ENCODE measurements at regions not wholly inside any gene's neighbourhood (a gene's known extent, or its start where the extent isn't known, plus 50 kb on each side); places are given as distances from the start of the nearest gene placed in this dataset.

DNA sequence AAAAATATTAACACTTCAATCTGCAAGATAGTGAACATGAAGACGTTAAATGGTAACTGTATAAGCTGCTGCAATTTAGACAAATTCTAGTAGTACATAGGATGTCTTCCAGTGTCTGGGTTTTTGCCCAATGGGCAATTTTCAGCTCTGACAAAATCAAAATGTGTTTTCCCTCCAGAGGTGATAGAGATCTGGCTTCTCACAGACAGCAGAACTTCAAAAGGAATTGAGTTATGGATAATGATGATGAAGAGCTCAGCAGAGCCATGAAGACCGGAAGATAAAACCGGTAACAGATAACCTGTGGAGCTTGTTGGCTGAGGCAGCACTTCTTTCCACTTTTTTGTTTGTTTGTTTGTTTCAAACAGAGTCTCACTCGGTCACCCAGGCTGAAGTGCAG is 89.4 kb upstream of the NTRK3 start:
- Mint-ChIP-seq H3K36me3 (ENCODE audit: low read depth) (no peaks in the 10 kb centered on the region), H3K27me3 (ENCODE audit: insufficient read depth, low read depth, poor library complexity) (peaks cover 3% of the 10 kb centered on the region), H3K4me3 (no peak overlapping the region), H3K9me3 (no peaks in the 10 kb centered on the region), H3K4me1 (no peaks in the 10 kb centered on the region), H3K27ac (no peak overlapping the region)
- H3K79me2 ChIP-seq (replicated peaks; ENCODE audit: insufficient read depth), result no peaks in the 10 kb centered on the region
- TF ChIP-seq ZNF114 (CRISPR knock-in tag; IDR thresholded peaks at IDR 0.05), result no peak
- no peak for TF ChIP-seq REST (IDR thresholded peaks at IDR 0.05; ENCODE audit: unreplicated experiment)
- TF ChIP-seq ETS1 (IDR thresholded peaks at IDR 0.05), result no peak
- TF ChIP-seq JUNB (IDR thresholded peaks at IDR 0.05; ENCODE audit: unreplicated experiment), result no peak
- TF ChIP-seq POLR2AphosphoS5 (IDR thresholded peaks at IDR 0.05; ENCODE audit: low read depth), result no peak
- TF ChIP-seq CREB1 (CRISPR knock-in tag; IDR thresholded peaks at IDR 0.05; ENCODE audit: low read depth), result no peak
- no peak for TF ChIP-seq ZNF331 (CRISPR knock-in tag; IDR thresholded peaks at IDR 0.05; ENCODE audit: low read depth)
- no peak for TF ChIP-seq STAT1 (IDR thresholded peaks at IDR 0.05; ENCODE audit: unreplicated experiment)
- TF ChIP-seq, protein P1, sequence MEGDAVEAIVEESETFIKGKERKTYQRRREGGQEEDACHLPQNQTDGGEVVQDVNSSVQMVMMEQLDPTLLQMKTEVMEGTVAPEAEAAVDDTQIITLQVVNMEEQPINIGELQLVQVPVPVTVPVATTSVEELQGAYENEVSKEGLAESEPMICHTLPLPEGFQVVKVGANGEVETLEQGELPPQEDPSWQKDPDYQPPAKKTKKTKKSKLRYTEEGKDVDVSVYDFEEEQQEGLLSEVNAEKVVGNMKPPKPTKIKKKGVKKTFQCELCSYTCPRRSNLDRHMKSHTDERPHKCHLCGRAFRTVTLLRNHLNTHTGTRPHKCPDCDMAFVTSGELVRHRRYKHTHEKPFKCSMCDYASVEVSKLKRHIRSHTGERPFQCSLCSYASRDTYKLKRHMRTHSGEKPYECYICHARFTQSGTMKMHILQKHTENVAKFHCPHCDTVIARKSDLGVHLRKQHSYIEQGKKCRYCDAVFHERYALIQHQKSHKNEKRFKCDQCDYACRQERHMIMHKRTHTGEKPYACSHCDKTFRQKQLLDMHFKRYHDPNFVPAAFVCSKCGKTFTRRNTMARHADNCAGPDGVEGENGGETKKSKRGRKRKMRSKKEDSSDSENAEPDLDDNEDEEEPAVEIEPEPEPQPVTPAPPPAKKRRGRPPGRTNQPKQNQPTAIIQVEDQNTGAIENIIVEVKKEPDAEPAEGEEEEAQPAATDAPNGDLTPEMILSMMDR (conservative IDR thresholded peaks at IDR 0.05; ENCODE audit: low read depth in 2 of 2), result no peak
- no peak for TF ChIP-seq EZH2phosphoT487 (IDR thresholded peaks at IDR 0.05; ENCODE audit: unreplicated experiment)
- TF ChIP-seq, protein P2, sequence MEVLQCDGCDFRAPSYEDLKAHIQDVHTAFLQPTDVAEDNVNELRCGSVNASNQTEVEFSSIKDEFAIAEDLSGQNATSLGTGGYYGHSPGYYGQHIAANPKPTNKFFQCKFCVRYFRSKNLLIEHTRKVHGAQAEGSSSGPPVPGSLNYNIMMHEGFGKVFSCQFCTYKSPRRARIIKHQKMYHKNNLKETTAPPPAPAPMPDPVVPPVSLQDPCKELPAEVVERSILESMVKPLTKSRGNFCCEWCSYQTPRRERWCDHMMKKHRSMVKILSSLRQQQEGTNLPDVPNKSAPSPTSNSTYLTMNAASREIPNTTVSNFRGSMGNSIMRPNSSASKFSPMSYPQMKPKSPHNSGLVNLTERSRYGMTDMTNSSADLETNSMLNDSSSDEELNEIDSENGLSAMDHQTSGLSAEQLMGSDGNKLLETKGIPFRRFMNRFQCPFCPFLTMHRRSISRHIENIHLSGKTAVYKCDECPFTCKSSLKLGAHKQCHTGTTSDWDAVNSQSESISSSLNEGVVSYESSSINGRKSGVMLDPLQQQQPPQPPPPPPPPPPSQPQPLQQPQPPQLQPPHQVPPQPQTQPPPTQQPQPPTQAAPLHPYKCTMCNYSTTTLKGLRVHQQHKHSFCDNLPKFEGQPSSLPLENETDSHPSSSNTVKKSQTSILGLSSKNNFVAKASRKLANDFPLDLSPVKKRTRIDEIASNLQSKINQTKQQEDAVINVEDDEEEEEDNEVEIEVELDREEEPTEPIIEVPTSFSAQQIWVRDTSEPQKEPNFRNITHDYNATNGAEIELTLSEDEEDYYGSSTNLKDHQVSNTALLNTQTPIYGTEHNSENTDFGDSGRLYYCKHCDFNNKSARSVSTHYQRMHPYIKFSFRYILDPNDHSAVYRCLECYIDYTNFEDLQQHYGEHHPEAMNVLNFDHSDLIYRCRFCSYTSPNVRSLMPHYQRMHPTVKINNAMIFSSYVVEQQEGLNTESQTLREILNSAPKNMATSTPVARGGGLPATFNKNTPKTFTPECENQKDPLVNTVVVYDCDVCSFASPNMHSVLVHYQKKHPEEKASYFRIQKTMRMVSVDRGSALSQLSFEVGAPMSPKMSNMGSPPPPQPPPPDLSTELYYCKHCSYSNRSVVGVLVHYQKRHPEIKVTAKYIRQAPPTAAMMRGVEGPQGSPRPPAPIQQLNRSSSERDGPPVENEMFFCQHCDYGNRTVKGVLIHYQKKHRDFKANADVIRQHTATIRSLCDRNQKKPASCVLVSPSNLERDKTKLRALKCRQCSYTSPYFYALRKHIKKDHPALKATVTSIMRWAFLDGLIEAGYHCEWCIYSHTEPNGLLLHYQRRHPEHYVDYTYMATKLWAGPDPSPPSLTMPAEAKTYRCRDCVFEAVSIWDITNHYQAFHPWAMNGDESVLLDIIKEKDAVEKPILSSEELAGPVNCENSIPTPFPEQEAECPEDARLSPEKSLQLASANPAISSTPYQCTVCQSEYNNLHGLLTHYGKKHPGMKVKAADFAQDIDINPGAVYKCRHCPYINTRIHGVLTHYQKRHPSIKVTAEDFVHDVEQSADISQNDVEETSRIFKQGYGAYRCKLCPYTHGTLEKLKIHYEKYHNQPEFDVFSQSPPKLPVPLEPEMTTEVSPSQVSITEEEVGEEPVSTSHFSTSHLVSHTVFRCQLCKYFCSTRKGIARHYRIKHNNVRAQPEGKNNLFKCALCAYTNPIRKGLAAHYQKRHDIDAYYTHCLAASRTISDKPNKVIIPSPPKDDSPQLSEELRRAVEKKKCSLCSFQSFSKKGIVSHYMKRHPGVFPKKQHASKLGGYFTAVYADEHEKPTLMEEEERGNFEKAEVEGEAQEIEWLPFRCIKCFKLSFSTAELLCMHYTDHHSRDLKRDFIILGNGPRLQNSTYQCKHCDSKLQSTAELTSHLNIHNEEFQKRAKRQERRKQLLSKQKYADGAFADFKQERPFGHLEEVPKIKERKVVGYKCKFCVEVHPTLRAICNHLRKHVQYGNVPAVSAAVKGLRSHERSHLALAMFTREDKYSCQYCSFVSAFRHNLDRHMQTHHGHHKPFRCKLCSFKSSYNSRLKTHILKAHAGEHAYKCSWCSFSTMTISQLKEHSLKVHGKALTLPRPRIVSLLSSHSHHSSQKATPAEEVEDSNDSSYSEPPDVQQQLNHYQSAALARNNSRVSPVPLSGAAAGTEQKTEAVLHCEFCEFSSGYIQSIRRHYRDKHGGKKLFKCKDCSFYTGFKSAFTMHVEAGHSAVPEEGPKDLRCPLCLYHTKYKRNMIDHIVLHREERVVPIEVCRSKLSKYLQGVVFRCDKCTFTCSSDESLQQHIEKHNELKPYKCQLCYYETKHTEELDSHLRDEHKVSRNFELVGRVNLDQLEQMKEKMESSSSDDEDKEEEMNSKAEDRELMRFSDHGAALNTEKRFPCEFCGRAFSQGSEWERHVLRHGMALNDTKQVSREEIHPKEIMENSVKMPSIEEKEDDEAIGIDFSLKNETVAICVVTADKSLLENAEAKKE (CRISPR knock-in tag; IDR thresholded peaks at IDR 0.05), result no peak
- TF ChIP-seq EZH2 (IDR thresholded peaks at IDR 0.05; ENCODE audit: low read depth, unreplicated experiment), result no peak
- no peak for TF ChIP-seq NANOG (IDR thresholded peaks at IDR 0.05; ENCODE audit: borderline replicate concordance)
- no peaks in the 10 kb centered on the region for H3K27me3 ChIP-seq (ENCODE audit: insufficient read depth)
- H3K27ac ChIP-seq (ENCODE audit: low read depth), result no peak overlapping the region
- H3K4me3 ChIP-seq, result no peak overlapping the region
- ATAC-seq (no peak), DNase-seq (ENCODE audit: low spot score) (no peak)
- H2AFZ ChIP-seq, result no peak overlapping the region
- H3K4me1 ChIP-seq (ENCODE audit: insufficient read depth), result no peaks in the 10 kb centered on the region
- no peaks in the 10 kb centered on the region; the same call in 1 of the 2 replicates for H3K9me2 ChIP-seq (ENCODE audit: insufficient read depth)
- no peaks in the 10 kb centered on the region for H3F3A ChIP-seq (replicated peaks; ENCODE audit: low read depth)
- H3K36me3 ChIP-seq (ENCODE audit: insufficient read depth), result no peaks in the 10 kb centered on the region
- H3K4me2 ChIP-seq, result no peak overlapping the region
- no peaks in the 10 kb centered on the region for H4K20me1 ChIP-seq (replicated peaks; ENCODE audit: insufficient read depth)
